ENCODE measurements at regions not wholly inside any gene's neighbourhood (a gene's known extent, or its start where the extent isn't known, plus 50 kb on each side); places are given as distances from the start of the nearest gene placed in this dataset.

GRCh38 chr2:223701761-223702160, 99.6 kb upstream of the SCG2 start:
- no peaks in the 10 kb centered on the region for H3K36me3 ChIP-seq (ENCODE audit: control insufficient read depth, insufficient read depth, low read length)
- Mint-ChIP-seq H3K4me3 (no peak overlapping the region), H3K27me3 (ENCODE audit: insufficient read depth) (no peaks in the 10 kb centered on the region), H3K9me3 (no peaks in the 10 kb centered on the region), H3K27ac (no peak overlapping the region), H3K4me1 (no peaks in the 10 kb centered on the region), H3K36me3 (ENCODE audit: low read depth) (no peaks in the 10 kb centered on the region)
- no peaks in the 10 kb centered on the region for H3K27me3 ChIP-seq (ENCODE audit: control insufficient read depth, insufficient read depth, low read length, poor library complexity, severe bottlenecking)
- no peak overlapping the region for H3K9ac ChIP-seq (ENCODE audit: extremely low read depth, low read length, poor library complexity, severe bottlenecking)
- TF ChIP-seq CTCF (conservative IDR thresholded peaks at IDR 0.05) = no peak
- H3K9me3 ChIP-seq (ENCODE audit: control insufficient read depth, low read length) = no peaks in the 10 kb centered on the region
- H3K4me3 ChIP-seq (ENCODE audit: low read length) = no peak overlapping the region
- H3K4me1 ChIP-seq (ENCODE audit: control insufficient read depth, insufficient read depth, low read length) = no peaks in the 10 kb centered on the region
- no peak overlapping the region for H3K27ac ChIP-seq (ENCODE audit: low read depth, low read length)
- DNase-seq = no peak
- WGBS, 2 experiments (ENCODE audit: insufficient coverage in 1 of 2, insufficient read length in 1 of 2) = 97 to 100% methylated on average over 1 of the region's 1 CpG

- no peaks in the 10 kb centered on the region for H3K9me3 Mint-ChIP-seq
- WGBS, 2 experiments (ENCODE audit: insufficient coverage in 1 of 2, insufficient read length in 1 of 2) = 87 to 92% methylated on average over 3 of the region's 3 CpGs
- H3K4me3 ChIP-seq (ENCODE audit: low read length) = no peak overlapping the region
- no peak for DNase-seq
- no peaks in the 10 kb centered on the region for H3K4me1 Mint-ChIP-seq
- no peaks in the 10 kb centered on the region for H3K36me3 Mint-ChIP-seq (ENCODE audit: low read depth)
- no peak overlapping the region for H3K9ac ChIP-seq (ENCODE audit: extremely low read depth, low read length, poor library complexity, severe bottlenecking)
- H3K27me3 ChIP-seq (ENCODE audit: control insufficient read depth, insufficient read depth, low read length, poor library complexity, severe bottlenecking) = no peaks in the 10 kb centered on the region
- no peak for TF ChIP-seq CTCF (conservative IDR thresholded peaks at IDR 0.05)
- no peaks in the 10 kb centered on the region for H3K4me1 ChIP-seq (ENCODE audit: control insufficient read depth, insufficient read depth, low read length)
- no peaks in the 10 kb centered on the region for H3K27me3 Mint-ChIP-seq (ENCODE audit: insufficient read depth)
- H3K36me3 ChIP-seq (ENCODE audit: control insufficient read depth, insufficient read depth, low read length) = no peaks in the 10 kb centered on the region
- no peak overlapping the region for H3K27ac Mint-ChIP-seq
- H3K27ac ChIP-seq (ENCODE audit: low read depth, low read length) = no peak overlapping the region
- no peaks in the 10 kb centered on the region for H3K9me3 ChIP-seq (ENCODE audit: control insufficient read depth, low read length)
- no peak overlapping the region for H3K4me3 Mint-ChIP-seq
Measured at GRCh38 chr2:223700221-223700620, 98.1 kb upstream of the SCG2 start.

- peak; percentile 36 for TF ChIP-seq CTCF (conservative IDR thresholded peaks at IDR 0.05)
- Mint-ChIP-seq H3K27ac (no peak overlapping the region), H3K27me3 (ENCODE audit: insufficient read depth) (no peaks in the 10 kb centered on the region), H3K4me1 (no peaks in the 10 kb centered on the region), H3K36me3 (ENCODE audit: low read depth) (no peaks in the 10 kb centered on the region), H3K9me3 (no peaks in the 10 kb centered on the region), H3K4me3 (no peak overlapping the region)
- DNase-seq = no peak
- Histone ChIP-seq H3K27ac (ENCODE audit: low read depth, low read length) (no peak overlapping the region), H3K4me3 (ENCODE audit: low read length) (no peak overlapping the region), H3K36me3 (ENCODE audit: control insufficient read depth, insufficient read depth, low read length) (no peaks in the 10 kb centered on the region), H3K4me1 (ENCODE audit: control insufficient read depth, insufficient read depth, low read length) (no peaks in the 10 kb centered on the region), H3K27me3 (ENCODE audit: control insufficient read depth, insufficient read depth, low read length, poor library complexity, severe bottlenecking) (no peaks in the 10 kb centered on the region), H3K9me3 (ENCODE audit: control insufficient read depth, low read length) (no peaks in the 10 kb centered on the region), H3K9ac (ENCODE audit: extremely low read depth, low read length, poor library complexity, severe bottlenecking) (no peak overlapping the region)
- 95 to 98% methylated on average over 6 to 7 of the region's 7 CpGs for WGBS, 2 experiments (ENCODE audit: insufficient coverage in 1 of 2, insufficient read length in 1 of 2)
Measured at GRCh38 chr2:223697892-223698645, 95.9 kb upstream of the SCG2 start.
